SK-N-SH treated with all-trans-retinoic acid at 6 μM for 48 hours (cell line): ENCODE measurements at regions not wholly inside any gene's neighbourhood (a gene's known extent, or its start where the extent isn't known, plus 50 kb on each side); places are given as distances from the start of the nearest gene placed in this dataset.

Experiments used
- ATAC-seq: fragments of 200-7000 bp; cut with Tn5 transposase; 3 replicates; pipeline ENCODE4 v1.9.1; 2020; ENCODE audit warnings: mild to moderate bottlenecking, moderate library complexity
- ARNTL ChIP-seq: fragments of 450-650 bp; formaldehyde crosslinking; IDR thresholded peaks from 2 replicates; pipeline ENCODE4 v1.5.0; 2020; ENCODE audit warnings: low read depth, mild to moderate bottlenecking, moderate library complexity, borderline replicate concordance
- CREB5 ChIP-seq: fragments of 250-450 bp; sonication (Bioruptor Pico); IDR thresholded peaks from 2 replicates; pipeline ENCODE4 v1.5.1; 2020; ENCODE audit warnings: low read depth, mild to moderate bottlenecking, moderate library complexity
- CSDC2 ChIP-seq: fragments of 250-450 bp; sonication (Bioruptor Pico); IDR thresholded peaks from 2 replicates; pipeline ENCODE4 v1.5.0; 2020; ENCODE audit warnings: mild to moderate bottlenecking, moderate library complexity
- CSRNP3 ChIP-seq: fragments of 250-450 bp; sonication (Bioruptor Pico); IDR thresholded peaks from 2 replicates; pipeline ENCODE4 v1.5.1; 2021; ENCODE audit warnings: mild to moderate bottlenecking, moderate library complexity
- ESRRG ChIP-seq: fragments of 250-450 bp; sonication (Bioruptor Pico); IDR thresholded peaks from 2 replicates; pipeline ENCODE4 v1.6.1; 2021; ENCODE audit warnings: mild to moderate bottlenecking
- GLIS3 ChIP-seq: fragments of 250-450 bp; sonication (Bioruptor Pico); IDR thresholded peaks from 2 replicates; pipeline ENCODE4 v1.5.0; 2020; ENCODE audit warnings: mild to moderate bottlenecking, moderate library complexity
- ISL1 ChIP-seq: fragments of 250-450 bp; sonication (Bioruptor Pico); IDR thresholded peaks from 2 replicates; pipeline ENCODE4 v2.1.2; 2022; ENCODE audit warnings: mild to moderate bottlenecking, moderate library complexity
- PATZ1 ChIP-seq: fragments of 250-450 bp; sonication (Bioruptor Pico); IDR thresholded peaks from 2 replicates; pipeline ENCODE4 v1.8.0; 2020; ENCODE audit warnings: mild to moderate bottlenecking, moderate library complexity, borderline replicate concordance
- PPARA ChIP-seq: fragments of 250-450 bp; sonication (Bioruptor Pico); IDR thresholded peaks from 2 replicates; pipeline ENCODE4 v1.5.0; 2020; ENCODE audit warnings: mild to moderate bottlenecking, borderline replicate concordance
- RARB ChIP-seq: fragments of 250-450 bp; sonication (Bioruptor Pico); IDR thresholded peaks from 2 replicates; pipeline ENCODE4 v1.8.0; 2021; ENCODE audit warnings: mild to moderate bottlenecking, moderate library complexity
- SNAI2 ChIP-seq: fragments of 250-450 bp; sonication (Bioruptor Pico); IDR thresholded peaks from 2 replicates; pipeline ENCODE4 v1.5.0; 2020; ENCODE audit warnings: mild to moderate bottlenecking, moderate library complexity
- TCF4 ChIP-seq: fragments of 250-450 bp; sonication (Bioruptor Pico); IDR thresholded peaks from 2 replicates; pipeline ENCODE4 v1.8.0; 2021; ENCODE audit warnings: mild to moderate bottlenecking, moderate library complexity, borderline replicate concordance
- TSHZ2 ChIP-seq: fragments of 250-450 bp; sonication (Bioruptor Pico); IDR thresholded peaks from 2 replicates; pipeline ENCODE4 v1.5.0; 2020; ENCODE audit warnings: mild to moderate bottlenecking, moderate library complexity
- ZC3H10 ChIP-seq: fragments of 250-450 bp; sonication (Bioruptor Pico); IDR thresholded peaks from 2 replicates; pipeline ENCODE4 v1.5.1; 2021; ENCODE audit warnings: mild to moderate bottlenecking, moderate library complexity
- ZFP3 ChIP-seq: fragments of 250-450 bp; sonication (Bioruptor Pico); IDR thresholded peaks from 2 replicates; pipeline ENCODE4 v1.5.0; 2020; ENCODE audit warnings: mild to moderate bottlenecking, moderate library complexity
- ZFP30 ChIP-seq: fragments of 450-650 bp; formaldehyde crosslinking; IDR thresholded peaks from 2 replicates; pipeline ENCODE4 v1.5.0; 2022; ENCODE audit warnings: mild to moderate bottlenecking, moderate library complexity
- ZNF565 ChIP-seq: fragments of 450-650 bp; formaldehyde crosslinking; conservative IDR thresholded peaks from 2 replicates; pipeline ENCODE4 v1.5.0; 2020; ENCODE audit warnings: low read depth, mild to moderate bottlenecking, moderate library complexity
- ZNF70 ChIP-seq: fragments of 450-650 bp; formaldehyde crosslinking; IDR thresholded peaks from 2 replicates; pipeline ENCODE4 v1.5.0; 2020; ENCODE audit warnings: mild to moderate bottlenecking, moderate library complexity

GRCh38 chr2:33822964-33823363 lies 223.9 kb upstream of the FAM98A start:
- no peak for ATAC-seq
- no peak for TF ChIP-seq ARNTL (CRISPR knock-in tag)
- TF ChIP-seq ZFP30 (CRISPR knock-in tag): no peak
- TF ChIP-seq PATZ1: no peak
- no peak for TF ChIP-seq TSHZ2
- TF ChIP-seq ZNF70: no peak
- TF ChIP-seq SNAI2 (CRISPR knock-in tag): no peak
- no peak for TF ChIP-seq CREB5
- TF ChIP-seq CSRNP3 (CRISPR knock-in tag): no peak

- ATAC-seq: no peak
- TF ChIP-seq ISL1 (CRISPR knock-in tag) (no peak), GLIS3 (CRISPR knock-in tag) (no peak), CSDC2 (CRISPR knock-in tag) (no peak), ZFP3 (CRISPR knock-in tag) (no peak), ARNTL (CRISPR knock-in tag) (no peak), TSHZ2 (no peak)
- TF ChIP-seq, all 23 proteins: peak for 0
Measured at GRCh38 chr2:33812707-33813106, 213.6 kb upstream of the FAM98A start.

GRCh38 chr2:33810046-33810835 lies 211.1 kb upstream of the FAM98A start:
- TF ChIP-seq ZC3H10 (CRISPR knock-in tag): no peak
- TF ChIP-seq ZFP3 (CRISPR knock-in tag): no peak
- TF ChIP-seq CREB5: no peak
- TF ChIP-seq PATZ1: no peak
- TF ChIP-seq ZNF565 (CRISPR knock-in tag): no peak
- TF ChIP-seq TSHZ2: no peak
- no peak for TF ChIP-seq ESRRG
- no peak for TF ChIP-seq TCF4
- TF ChIP-seq RARB: no peak
- no peak for TF ChIP-seq ISL1 (CRISPR knock-in tag)
- TF ChIP-seq PPARA (CRISPR knock-in tag): no peak
- no peak for TF ChIP-seq ARNTL (CRISPR knock-in tag)
- TF ChIP-seq SNAI2 (CRISPR knock-in tag): no peak
- TF ChIP-seq ZNF70: no peak
- TF ChIP-seq CSDC2 (CRISPR knock-in tag): no peak
- no peak for ATAC-seq
